GM21381 (cell line): ENCODE measurements at regions not wholly inside any gene's neighbourhood (a gene's known extent, or its start where the extent isn't known, plus 50 kb on each side); places are given as distances from the start of the nearest gene placed in this dataset.

ENCODE experiments used
- ATAC-seq: cut with Tn5 transposase; IDR thresholded peaks from one replicate; pipeline ENCODE4 v1.9.1; 2021; ENCODE audit warnings: mild to moderate bottlenecking, moderate library complexity; ENCODE audit not compliant: unreplicated experiment

GRCh38 chr13:81762449-81762848, 1421.5 kb upstream of the SPRY2 start:
- no peak for ATAC-seq

DNA sequence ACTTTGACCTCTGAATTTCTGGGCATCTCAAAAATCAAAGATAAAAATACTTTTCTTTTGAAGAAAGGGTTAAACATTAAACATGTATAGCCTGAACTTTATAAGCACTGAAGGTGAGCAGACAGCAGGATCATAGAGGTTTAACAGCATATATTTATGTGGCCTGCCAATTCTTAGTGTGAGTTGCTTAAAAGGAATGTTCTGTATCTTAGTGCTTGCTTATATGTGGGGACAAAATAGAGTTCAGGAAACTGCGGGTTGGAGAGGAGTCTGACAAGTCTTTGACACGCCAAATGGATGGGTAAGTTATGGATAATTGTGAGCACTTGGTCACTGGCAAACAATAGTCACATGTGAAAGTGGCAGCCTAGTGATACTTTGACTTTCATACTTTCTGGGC, 1419.4 kb upstream of the SPRY2 start:
- no peak for ATAC-seq

- no peak for ATAC-seq
Observed at GRCh38 chr13:81757348-81757970, 1416.5 kb upstream of the SPRY2 start.

- no peak for ATAC-seq
Observed at GRCh38 chr13:81745391-81745790, 1404.5 kb upstream of the SPRY2 start.

DNA sequence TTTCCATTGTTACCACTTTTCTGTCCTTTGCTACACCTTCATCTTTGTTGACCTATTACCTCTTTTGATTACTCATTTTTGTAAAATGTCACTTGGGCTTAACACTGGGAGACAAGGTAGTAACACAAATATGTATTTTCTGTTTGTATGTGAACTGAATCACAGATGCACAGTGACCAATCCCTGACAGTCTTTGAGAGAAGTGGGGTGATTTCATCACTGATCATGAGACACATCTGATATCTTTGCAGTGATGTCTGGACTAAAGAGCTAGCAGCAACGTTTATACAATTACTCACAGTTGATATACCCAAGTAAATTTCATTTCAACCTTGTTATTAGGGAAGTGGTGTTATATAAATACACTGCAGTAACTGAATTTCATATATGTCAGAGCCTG, 1397.4 kb upstream of the SPRY2 start:
- no peak for ATAC-seq

GRCh38 chr13:81726037-81726726, 1385.3 kb upstream of the SPRY2 start:
- ATAC-seq, result no peak

GRCh38 chr13:81722456-81722855, 1381.5 kb upstream of the SPRY2 start:
- ATAC-seq, result no peak

DNA sequence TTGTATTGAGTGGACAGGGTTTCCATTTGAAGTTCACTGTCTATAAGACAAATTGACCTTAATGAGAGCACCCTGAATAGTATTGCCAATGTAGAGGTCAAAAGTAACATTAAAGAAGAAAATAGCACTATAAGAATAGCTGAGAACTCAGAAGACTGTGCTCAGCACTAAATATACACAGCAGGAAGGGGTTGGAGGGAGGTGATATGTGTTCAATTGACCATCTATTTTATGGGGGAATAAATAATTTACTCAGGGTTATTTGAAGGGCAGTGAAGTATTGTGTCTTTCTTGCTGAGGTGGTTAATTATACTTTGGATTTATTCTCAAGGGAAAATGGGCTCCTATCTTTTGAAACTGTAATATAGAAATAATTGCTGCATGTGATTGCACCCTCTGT, 1380.5 kb upstream of the SPRY2 start:
- ATAC-seq, result no peak

- no peak for ATAC-seq
Observed at GRCh38 chr13:81714513-81714912, 1373.6 kb upstream of the SPRY2 start.

- no peak for ATAC-seq
Observed at GRCh38 chr13:81713201-81713600, 1372.3 kb upstream of the SPRY2 start.

DNA sequence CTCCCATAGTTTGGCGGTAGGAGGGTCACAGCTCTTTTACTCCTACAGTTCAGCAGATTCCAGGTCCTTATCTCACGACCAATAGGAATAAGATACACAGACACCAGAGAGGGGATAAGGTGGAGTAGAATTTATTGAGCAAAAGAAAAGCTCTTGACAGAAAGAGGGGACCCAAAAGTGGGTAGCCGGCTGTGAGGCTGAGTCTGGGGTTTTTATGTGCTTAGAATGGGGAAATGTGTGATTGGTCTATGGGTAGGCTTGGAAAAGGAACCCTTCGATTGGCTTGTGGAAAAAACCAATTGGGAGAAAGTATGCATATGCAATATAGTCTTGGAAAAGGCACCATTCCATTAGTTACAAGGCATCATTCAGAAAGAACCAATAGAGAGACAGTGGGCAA, 1356.9 kb upstream of the SPRY2 start:
- no peak for ATAC-seq

DNA sequence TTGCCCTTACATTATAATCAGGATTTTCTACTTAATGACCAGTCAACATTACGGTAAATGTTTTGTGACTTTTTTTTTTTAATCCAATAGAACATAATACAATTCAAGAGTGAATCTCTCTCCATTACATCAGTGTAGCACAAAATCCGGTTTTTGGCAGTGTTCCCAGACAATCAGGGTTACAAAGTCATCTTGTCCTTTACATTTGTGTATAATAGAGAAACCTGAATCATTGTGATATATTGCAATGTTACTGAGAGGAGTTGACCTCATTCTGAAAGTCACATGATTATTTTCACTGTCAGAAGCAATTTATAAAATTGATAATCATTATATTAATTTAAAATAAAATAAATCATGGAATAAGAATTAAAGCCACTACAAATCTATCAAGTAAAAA, 1346.0 kb upstream of the SPRY2 start:
- no peak for ATAC-seq

DNA sequence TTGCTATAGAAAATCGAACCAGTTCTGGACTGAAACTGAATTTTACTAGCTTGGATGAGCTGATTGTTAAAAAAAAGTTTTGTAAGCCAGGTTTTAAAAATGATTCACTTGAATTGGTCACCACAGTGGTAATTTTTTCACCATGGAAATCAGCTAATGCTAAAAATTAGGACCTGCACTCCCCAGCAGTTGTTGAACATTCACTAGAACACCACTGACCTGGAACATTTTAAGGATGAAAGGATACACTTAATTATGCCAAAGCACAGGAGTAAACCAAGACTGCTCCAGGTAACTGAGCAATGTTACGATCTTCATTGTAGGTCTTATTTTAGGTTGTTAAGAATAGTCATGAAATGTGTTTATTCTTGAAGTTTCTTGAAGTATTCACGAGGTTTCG, 1342.6 kb upstream of the SPRY2 start:
- ATAC-seq, result no peak

DNA sequence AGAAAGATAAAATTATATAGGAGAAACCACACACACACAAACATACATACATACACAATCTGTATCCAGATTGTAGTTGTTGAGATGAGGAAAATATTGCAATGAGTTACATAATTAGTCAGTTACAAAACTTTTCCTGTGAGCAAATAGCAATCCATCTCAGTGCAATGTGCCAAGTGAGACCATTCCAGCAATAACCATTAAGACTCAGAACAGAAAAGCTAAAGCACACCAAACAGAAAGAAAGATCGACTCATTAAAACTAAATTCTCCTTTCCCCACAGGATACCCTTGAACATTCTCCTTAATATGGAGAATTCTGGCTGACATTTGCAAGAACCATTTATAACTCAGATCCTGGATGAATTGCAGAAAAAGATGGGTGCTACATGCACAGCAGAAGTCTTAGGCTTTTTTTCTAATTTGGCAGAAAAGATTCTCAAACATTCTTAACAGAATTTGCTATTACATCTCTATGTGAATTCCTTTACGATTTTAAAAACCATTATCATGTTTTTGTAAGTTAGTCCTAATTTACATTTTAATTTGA, 1341.2 kb upstream of the SPRY2 start:
- no peak for ATAC-seq

- no peak for ATAC-seq
Observed at GRCh38 chr13:81677857-81678256, 1336.9 kb upstream of the SPRY2 start.

DNA sequence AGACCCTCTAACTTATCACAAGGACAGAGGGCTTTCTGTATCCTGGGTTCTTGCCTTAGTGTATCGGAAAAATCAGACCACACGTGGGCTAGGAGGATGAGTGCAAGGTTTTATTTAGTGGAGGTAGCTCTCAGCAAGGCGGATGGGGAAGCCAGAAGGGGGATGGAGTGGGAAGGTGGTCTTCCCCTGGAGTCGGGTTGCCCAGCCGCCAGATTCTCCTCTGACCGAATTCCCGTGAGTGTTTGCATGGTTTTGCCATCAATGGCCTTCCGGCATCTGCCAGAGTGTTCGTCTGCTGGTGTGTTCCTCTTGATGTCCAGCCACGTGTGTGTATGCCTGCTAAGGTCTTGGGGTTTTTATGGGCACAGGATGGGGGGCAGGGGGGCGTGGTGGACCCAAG, 1335.1 kb upstream of the SPRY2 start:
- no peak for ATAC-seq

DNA sequence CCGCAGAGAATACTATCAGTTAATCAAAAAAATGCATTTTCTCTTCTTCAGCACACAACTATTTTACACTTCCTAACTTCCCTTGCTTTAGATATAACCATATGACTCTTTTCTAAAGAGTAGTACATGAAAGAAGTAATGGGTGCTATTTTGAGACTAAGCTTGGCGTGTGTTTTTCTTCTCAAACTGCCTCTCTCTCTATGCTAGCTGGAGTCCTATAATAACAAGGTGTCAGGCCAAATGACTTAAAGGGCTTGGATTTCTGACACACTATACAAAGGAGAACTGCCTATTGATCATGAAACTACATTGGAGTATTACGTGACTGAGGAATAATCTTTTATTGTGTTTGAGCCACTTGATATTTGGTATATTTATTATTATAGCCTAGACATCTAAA, 1330.1 kb upstream of the SPRY2 start:
- ATAC-seq, result no peak

GRCh38 chr13:81670048-81670447, 1329.1 kb upstream of the SPRY2 start:
- no peak for ATAC-seq

- ATAC-seq, result no peak
Observed at GRCh38 chr13:81664872-81665271, 1323.9 kb upstream of the SPRY2 start.

DNA sequence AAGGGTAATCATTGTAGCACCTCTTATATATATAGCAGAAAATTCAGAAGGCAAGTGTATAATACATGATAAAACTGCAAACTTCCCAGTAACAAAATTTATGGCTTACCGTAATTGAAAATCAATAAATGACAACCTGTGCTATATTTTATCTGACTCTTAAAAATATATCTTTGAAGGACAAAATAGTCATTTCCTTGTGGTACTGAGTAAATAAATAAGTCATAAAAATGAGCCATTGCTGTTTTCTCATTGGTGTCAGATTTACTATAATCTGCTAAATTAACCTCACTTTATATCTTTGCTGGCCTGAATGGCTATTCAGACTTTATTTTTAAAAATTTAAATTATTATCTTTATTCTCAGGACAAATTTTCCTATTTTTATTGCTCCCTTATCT, 1319.1 kb upstream of the SPRY2 start:
- ATAC-seq, result no peak

- no peak for ATAC-seq
Observed at GRCh38 chr13:81658598-81659370, 1317.9 kb upstream of the SPRY2 start.
